Neutrophil (primary cell): ENCODE measurements at regions not wholly inside any gene's neighbourhood (a gene's known extent, or its start where the extent isn't known, plus 50 kb on each side); places are given as distances from the start of the nearest gene placed in this dataset.

ENCODE experiments used
- H3K27ac ChIP-seq: fragments of 200-600 bp; sonication (generic); 2 replicates; pipeline ENCODE4 v1.5.1; 2016; ENCODE audit warnings: mild to moderate bottlenecking, moderate library complexity
- H3K27me3 ChIP-seq: fragments of 200-600 bp; sonication (generic); 2 replicates; pipeline ENCODE4 v1.6.0; 2016; ENCODE audit warnings: mild to moderate bottlenecking
- H3K36me3 ChIP-seq: fragments of 200-600 bp; sonication (generic); 2 replicates; pipeline ENCODE4 v1.5.1; 2017
- H3K4me1 ChIP-seq, 2 experiments: fragments of 200-600 bp in 1 of 2; sonication (generic) in 1 of 2; 1 replicate in 1 of 2; 2 replicates in 1 of 2; pipeline versions ENCODE4 v1.5.1 to v1.6.1; 2013 to 2016; ENCODE audit warnings: low read depth in 1 of 2, low read length in 1 of 2, mild to moderate bottlenecking in 1 of 2, moderate library complexity in 1 of 2; ENCODE audit not compliant: control insufficient read depth in 1 of 2, insufficient read depth in 1 of 2
- H3K4me3 ChIP-seq, 2 experiments: fragments of 200-600 bp in 1 of 2; sonication (generic) in 1 of 2; 1 replicate in 1 of 2; 2 replicates in 1 of 2; pipeline ENCODE4 v1.5.1; 2013 to 2016; ENCODE audit warnings: low read depth in 1 of 2, low read length in 1 of 2, mild to moderate bottlenecking in 1 of 2, moderate library complexity in 1 of 2
- H3K9me3 ChIP-seq: fragments of 200-600 bp; sonication (generic); 2 replicates; pipeline ENCODE4 v1.5.1; 2016
- CTCF ChIP-seq: fragments of 200-600 bp; sonication (generic); IDR thresholded peaks from 2 replicates; pipeline ENCODE4 v1.5.1; 2016; ENCODE audit warnings: antibody characterized with exemption

- H3K4me3 ChIP-seq: no peak overlapping the region
- no peaks in the 10 kb centered on the region for H3K9me3 ChIP-seq
- TF ChIP-seq CTCF: no peak
- H3K36me3 ChIP-seq: no peaks in the 10 kb centered on the region
- H3K27ac ChIP-seq: no peak overlapping the region
- no peaks in the 10 kb centered on the region for H3K27me3 ChIP-seq
- H3K4me1 ChIP-seq: peaks cover 6 to 16% of the 10 kb centered on the region in 2 experiments
These were observed 122.0 kb upstream of the FNDC3A start for GRCh38 chr13:48853728-48854102.

GRCh38 chr13:48857576-48857975 is 118.1 kb upstream of the FNDC3A start:
- no peak for TF ChIP-seq CTCF
- H3K9me3 ChIP-seq: no peaks in the 10 kb centered on the region
- H3K4me1 ChIP-seq: peaks cover 36 to 55% of the 10 kb centered on the region in 2 experiments
- no peaks in the 10 kb centered on the region for H3K36me3 ChIP-seq
- no peak overlapping the region for H3K4me3 ChIP-seq
- no peaks in the 10 kb centered on the region for H3K27me3 ChIP-seq
- no peak overlapping the region for H3K27ac ChIP-seq

DNA sequence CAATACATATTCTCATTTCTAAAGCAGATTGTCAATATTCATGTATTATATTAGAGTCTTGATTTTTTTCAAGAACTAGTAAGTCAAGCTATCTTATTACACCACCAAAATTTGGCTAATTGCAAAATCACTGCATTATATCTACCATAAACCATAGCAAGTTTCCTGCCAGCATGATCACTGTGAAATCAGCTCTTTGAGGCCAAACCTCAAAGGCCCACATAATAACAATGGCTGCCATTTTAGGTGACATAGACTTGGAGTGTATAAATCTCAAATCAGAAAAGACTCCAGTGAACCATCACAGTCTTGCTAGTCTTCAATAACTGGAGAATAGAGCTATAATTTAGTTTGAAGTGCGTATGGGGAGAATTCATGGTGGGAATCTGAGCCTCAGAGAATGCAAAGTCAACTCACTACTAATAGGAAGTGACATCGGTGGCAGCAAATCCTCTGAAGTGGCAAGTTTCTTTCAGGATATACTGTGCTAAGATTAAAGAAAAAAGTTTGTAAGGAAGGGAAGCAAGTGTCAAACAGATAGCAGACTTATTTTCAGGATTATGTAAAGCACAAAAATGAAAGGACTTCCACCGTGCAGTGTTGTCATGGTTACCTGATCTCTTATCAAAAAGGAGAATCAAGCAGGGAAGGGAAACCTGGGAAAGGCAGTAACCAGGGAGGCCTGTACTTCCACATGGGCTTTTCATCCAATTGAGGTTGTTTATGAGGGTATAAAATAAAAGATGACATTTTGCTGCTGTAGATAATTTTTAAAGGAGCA is 117.4 kb upstream of the FNDC3A start:
- Histone ChIP-seq H3K4me1 (peaks cover 42 to 61% of the 10 kb centered on the region in 2 experiments), H3K27me3 (no peaks in the 10 kb centered on the region), H3K27ac (peak overlapping the region; percentile 87), H3K4me3 (no peak overlapping the region), H3K36me3 (no peaks in the 10 kb centered on the region), H3K9me3 (no peaks in the 10 kb centered on the region)
- no peak for TF ChIP-seq CTCF

DNA sequence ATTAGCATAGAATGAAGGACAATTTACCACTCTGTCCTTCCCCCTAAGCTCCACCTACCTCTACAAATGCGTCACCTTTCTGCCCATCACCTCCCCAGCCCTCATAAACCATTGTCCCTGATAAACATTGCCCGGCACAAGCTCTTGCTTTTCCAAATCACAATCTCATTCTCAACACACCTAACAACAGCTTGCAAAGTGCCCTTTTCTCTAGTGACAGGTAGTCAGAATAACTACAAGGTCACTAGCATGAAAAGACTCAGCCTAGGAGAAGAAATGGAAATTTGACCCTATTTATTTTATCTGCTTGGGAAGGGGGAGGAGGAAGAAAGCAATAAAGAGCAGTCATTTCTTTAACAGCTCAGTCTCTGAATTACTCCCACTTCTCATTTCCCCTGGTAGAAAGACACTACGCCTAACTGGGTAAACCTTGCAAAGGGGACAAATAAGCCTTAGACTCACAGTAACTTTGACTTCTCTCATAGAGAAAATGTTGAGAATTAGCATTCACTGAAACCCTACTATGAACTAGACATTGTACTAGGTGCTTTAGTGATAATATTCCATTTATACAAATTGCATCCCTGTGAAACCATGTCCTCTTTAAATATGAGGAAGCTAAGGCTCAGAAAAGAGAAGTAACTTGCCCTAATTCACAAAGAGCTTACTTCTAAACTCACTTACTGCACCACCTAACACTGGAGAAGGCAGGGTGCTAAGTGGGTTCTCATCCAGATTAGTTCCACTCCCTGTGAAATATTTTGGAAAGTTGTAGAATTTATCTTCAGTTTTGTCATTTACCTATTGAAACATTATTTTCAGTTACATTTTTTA is 116.2 kb upstream of the FNDC3A start:
- Histone ChIP-seq H3K27me3 (no peaks in the 10 kb centered on the region), H3K4me3 (peak overlapping the region in 1 of 2 experiments; percentile 10), H3K36me3 (no peaks in the 10 kb centered on the region), H3K9me3 (no peaks in the 10 kb centered on the region), H3K27ac (peak overlapping the region; percentile 87), H3K4me1 (peaks cover 44 to 62% of the 10 kb centered on the region in 2 experiments)
- TF ChIP-seq CTCF: no peak

- Histone ChIP-seq H3K9me3 (no peaks in the 10 kb centered on the region), H3K4me1 (peaks cover 44 to 62% of the 10 kb centered on the region in 2 experiments), H3K36me3 (no peaks in the 10 kb centered on the region), H3K4me3 (peak overlapping the region in 1 of 2 experiments; percentile 10), H3K27me3 (no peaks in the 10 kb centered on the region), H3K27ac (peak overlapping the region; percentile 87)
- TF ChIP-seq CTCF: no peak
These were observed 115.3 kb upstream of the FNDC3A start for GRCh38 chr13:48860364-48860763.
